ENCODE measurements at regions not wholly inside any gene's neighbourhood (a gene's known extent, or its start where the extent isn't known, plus 50 kb on each side); places are given as distances from the start of the nearest gene placed in this dataset.

GRCh38 chr13:64936879-64937278 lies 2293.3 kb downstream of the PCDH9 start:
- no peak for TF ChIP-seq CTCF (IDR thresholded peaks at IDR 0.05)
- no peak for TF ChIP-seq POLR2A (IDR thresholded peaks at IDR 0.05)

Data from prostate gland (tissue), 2 donors.